ENCODE measurements at regions not wholly inside any gene's neighbourhood (a gene's known extent, or its start where the extent isn't known, plus 50 kb on each side); places are given as distances from the start of the nearest gene placed in this dataset.

DNA sequence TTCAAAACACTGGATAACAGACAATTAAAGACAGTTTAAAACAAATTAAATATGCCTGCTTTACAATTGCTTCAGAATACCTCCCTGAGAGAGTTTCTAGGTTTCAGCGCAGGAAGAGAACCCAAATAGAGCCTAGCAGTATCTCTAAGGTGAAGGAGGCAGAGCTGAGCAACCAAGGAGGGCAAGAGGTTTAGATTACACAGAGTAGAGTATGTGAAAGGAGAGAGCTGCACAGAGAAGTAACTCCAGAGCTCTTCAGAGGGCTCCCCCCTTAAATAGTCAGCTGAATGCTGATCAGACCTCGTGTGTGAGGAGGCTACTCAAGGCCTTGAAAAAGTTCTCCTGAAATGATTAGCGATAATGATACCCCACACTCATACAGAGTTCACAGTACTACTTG, 386.5 kb upstream of the TCF4 start:
- 33% methylated on average over 3 of the region's 3 CpGs for WGBS (ENCODE audit: insufficient coverage, low coverage, missing lambda C conversion rate)

More for the DNA sequence above, 386.5 kb upstream of the TCF4 start:
- TF ChIP-seq, protein P1, sequence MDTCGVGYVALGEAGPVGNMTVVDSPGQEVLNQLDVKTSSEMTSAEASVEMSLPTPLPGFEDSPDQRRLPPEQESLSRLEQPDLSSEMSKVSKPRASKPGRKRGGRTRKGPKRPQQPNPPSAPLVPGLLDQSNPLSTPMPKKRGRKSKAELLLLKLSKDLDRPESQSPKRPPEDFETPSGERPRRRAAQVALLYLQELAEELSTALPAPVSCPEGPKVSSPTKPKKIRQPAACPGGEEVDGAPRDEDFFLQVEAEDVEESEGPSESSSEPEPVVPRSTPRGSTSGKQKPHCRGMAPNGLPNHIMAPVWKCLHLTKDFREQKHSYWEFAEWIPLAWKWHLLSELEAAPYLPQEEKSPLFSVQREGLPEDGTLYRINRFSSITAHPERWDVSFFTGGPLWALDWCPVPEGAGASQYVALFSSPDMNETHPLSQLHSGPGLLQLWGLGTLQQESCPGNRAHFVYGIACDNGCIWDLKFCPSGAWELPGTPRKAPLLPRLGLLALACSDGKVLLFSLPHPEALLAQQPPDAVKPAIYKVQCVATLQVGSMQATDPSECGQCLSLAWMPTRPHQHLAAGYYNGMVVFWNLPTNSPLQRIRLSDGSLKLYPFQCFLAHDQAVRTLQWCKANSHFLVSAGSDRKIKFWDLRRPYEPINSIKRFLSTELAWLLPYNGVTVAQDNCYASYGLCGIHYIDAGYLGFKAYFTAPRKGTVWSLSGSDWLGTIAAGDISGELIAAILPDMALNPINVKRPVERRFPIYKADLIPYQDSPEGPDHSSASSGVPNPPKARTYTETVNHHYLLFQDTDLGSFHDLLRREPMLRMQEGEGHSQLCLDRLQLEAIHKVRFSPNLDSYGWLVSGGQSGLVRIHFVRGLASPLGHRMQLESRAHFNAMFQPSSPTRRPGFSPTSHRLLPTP (IDR thresholded peaks at IDR 0.05; ENCODE audit: borderline replicate concordance, extremely low read depth, insufficient read length) = no peak
- TF ChIP-seq PRPF4 (IDR thresholded peaks at IDR 0.05; ENCODE audit: insufficient read depth, low read depth, low read length, poor library complexity, severe bottlenecking) (no peak), ZFPM2 (CRISPR knock-in tag; IDR thresholded peaks at IDR 0.05) (no peak)
- Histone ChIP-seq H3K27me3 (ENCODE audit: control insufficient read depth in 2 of 2, insufficient read depth in 2 of 2, low read length in 2 of 2) (no peaks in the 10 kb centered on the region), H3K4me2 (ENCODE audit: insufficient read depth, low read length) (no peak overlapping the region), H3K79me2 (ENCODE audit: control insufficient read depth, insufficient read depth, low read length) (no peaks in the 10 kb centered on the region), H3K36me3 (ENCODE audit: control insufficient read depth, insufficient read depth, low read length) (no peaks in the 10 kb centered on the region), H3K9me1 (ENCODE audit: control insufficient read depth, insufficient read depth, low read length) (no peaks in the 10 kb centered on the region), H3K9ac (ENCODE audit: insufficient read depth in 1 of 2, low read depth in 2 of 2, low read length in 2 of 2) (no peak overlapping the region), H3K4me1 (replicated peaks in 1 of 2; ENCODE audit: control insufficient read depth in 2 of 2, insufficient read depth in 2 of 2, low read length in 2 of 2) (no peaks in the 10 kb centered on the region), H3K4me3 (no peak overlapping the region), H3K27ac (ENCODE audit: extremely low read depth, low read depth, low read length) (no peak overlapping the region), H3K9me3 (replicated peaks; ENCODE audit: control insufficient read depth, insufficient read depth, low read depth, low read length) (no peaks in the 10 kb centered on the region), H4K20me1 (replicated peaks; ENCODE audit: control insufficient read depth, insufficient read depth, low read length) (no peaks in the 10 kb centered on the region), H2AFZ (ENCODE audit: low read depth, low read length) (no peak overlapping the region)
- ChIA-PET POLR2A (no interaction called here), CTCF (ENCODE audit: low intra/inter-chr PET ratio) (interaction anchor here (0.6 kb wide), 1 partner anchor 13 kb away, joined by 3 read pairs; no protein-coding TSS in a partner anchor)
- DNase-seq (ENCODE audit: extremely low read depth in 1 of 4, low spot score in 3 of 4) = no peak
- FAIRE-seq = no peak
- in situ Hi-C loops (cut with MboI) = no loop called here
- no peak for ATAC-seq
- BruUV-seq (replicated peaks) = no TSS peak
- intact Hi-C loops (cut with micrococcal nuclease) = no loop called here
